ENCODE measurements at regions not wholly inside any gene's neighbourhood (a gene's known extent, or its start where the extent isn't known, plus 50 kb on each side); places are given as distances from the start of the nearest gene placed in this dataset.

- no peaks in the 10 kb centered on the region for H3K36me3 ChIP-seq (ENCODE audit: control insufficient read depth, insufficient read depth, low read length)
- no peaks in the 10 kb centered on the region for H3K79me2 ChIP-seq
- H3K9me3 ChIP-seq (ENCODE audit: control insufficient read depth, low read length) = no peaks in the 10 kb centered on the region
- TF ChIP-seq, protein P1, sequence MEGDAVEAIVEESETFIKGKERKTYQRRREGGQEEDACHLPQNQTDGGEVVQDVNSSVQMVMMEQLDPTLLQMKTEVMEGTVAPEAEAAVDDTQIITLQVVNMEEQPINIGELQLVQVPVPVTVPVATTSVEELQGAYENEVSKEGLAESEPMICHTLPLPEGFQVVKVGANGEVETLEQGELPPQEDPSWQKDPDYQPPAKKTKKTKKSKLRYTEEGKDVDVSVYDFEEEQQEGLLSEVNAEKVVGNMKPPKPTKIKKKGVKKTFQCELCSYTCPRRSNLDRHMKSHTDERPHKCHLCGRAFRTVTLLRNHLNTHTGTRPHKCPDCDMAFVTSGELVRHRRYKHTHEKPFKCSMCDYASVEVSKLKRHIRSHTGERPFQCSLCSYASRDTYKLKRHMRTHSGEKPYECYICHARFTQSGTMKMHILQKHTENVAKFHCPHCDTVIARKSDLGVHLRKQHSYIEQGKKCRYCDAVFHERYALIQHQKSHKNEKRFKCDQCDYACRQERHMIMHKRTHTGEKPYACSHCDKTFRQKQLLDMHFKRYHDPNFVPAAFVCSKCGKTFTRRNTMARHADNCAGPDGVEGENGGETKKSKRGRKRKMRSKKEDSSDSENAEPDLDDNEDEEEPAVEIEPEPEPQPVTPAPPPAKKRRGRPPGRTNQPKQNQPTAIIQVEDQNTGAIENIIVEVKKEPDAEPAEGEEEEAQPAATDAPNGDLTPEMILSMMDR (IDR thresholded peaks at IDR 0.05) = no peak
- peaks cover 2% of the 10 kb centered on the region for H3K4me1 ChIP-seq
- no peak overlapping the region for H3K9ac ChIP-seq
- no peak overlapping the region for H2AFZ ChIP-seq
- no peak overlapping the region for H3K4me3 ChIP-seq (ENCODE audit: low read depth, low read length)
- H3K27ac ChIP-seq = no peak overlapping the region
- no peak overlapping the region for H3K4me2 ChIP-seq (ENCODE audit: low read length)
- H3K27me3 ChIP-seq (ENCODE audit: control insufficient read depth, insufficient read depth, low read length) = no peaks in the 10 kb centered on the region
Measured at GRCh38 chr15:62453375-62453774, 288.3 kb upstream of the C2CD4B start.

DNA sequence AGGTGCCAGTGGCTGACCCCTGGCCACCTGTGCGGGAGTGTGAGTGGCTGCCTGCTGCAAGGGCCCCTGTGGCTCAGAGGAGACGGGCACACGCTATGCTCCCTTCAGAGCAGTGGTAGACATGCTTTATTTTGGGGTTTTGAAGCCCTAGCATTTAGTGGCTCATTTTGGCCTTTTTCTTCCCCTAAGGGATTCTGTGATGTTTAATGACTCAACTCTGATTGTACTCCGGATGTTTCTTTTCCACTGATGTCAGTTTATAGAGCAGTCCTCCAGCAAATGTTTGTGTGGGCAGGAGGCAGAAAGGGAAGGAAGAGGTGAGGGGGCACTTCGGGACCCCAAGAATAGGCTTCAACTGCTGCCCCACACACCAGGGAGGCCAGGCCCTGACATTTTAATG lies 288.9 kb upstream of the C2CD4B start:
- H3K4me3 ChIP-seq (ENCODE audit: low read depth, low read length) = no peak overlapping the region
- peaks cover 2% of the 10 kb centered on the region for H3K4me1 ChIP-seq
- H3K9me3 ChIP-seq (ENCODE audit: control insufficient read depth, low read length) = no peaks in the 10 kb centered on the region
- H3K9ac ChIP-seq = no peak overlapping the region
- no peaks in the 10 kb centered on the region for H3K36me3 ChIP-seq (ENCODE audit: control insufficient read depth, insufficient read depth, low read length)
- no peak overlapping the region for H3K27ac ChIP-seq
- H3K27me3 ChIP-seq (ENCODE audit: control insufficient read depth, insufficient read depth, low read length) = no peaks in the 10 kb centered on the region
- H3K79me2 ChIP-seq = no peaks in the 10 kb centered on the region
- TF ChIP-seq, protein P1 (IDR thresholded peaks at IDR 0.05) = no peak
- no peak overlapping the region for H3K4me2 ChIP-seq (ENCODE audit: low read length)
- no peak overlapping the region for H2AFZ ChIP-seq

DNA sequence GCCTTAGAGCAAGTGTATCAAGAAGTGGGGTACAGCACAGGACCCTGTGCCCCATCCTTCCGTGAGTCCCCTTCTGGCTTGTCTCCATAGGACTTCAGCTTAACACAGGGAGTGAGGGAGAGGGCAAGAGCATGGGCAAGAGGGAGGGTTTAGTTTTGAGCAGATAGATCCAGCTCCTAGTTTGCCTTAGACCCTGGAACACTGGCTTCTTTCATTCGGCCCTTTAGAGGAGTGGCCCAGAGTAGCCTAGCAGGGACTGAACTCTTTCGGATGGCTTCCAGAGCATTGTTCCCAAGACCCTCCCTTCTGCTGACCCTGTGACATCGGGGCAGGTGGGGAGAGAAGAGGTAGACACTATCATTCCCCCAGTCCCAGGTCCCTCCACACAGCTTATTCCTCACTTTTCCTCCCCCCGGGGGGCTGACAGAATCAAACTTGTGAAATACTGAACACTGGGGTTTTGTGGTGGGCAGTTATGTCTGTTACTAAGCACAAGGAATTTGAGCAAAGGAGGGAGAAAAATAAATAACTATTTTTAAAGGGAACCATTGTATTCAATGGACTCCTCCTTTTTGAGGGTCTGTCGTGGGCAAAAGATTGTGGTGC lies 289.6 kb upstream of the C2CD4B start:
- Histone ChIP-seq H3K9ac (no peak overlapping the region), H3K9me3 (ENCODE audit: control insufficient read depth, low read length) (no peaks in the 10 kb centered on the region), H3K4me3 (ENCODE audit: low read depth, low read length) (no peak overlapping the region), H3K27me3 (ENCODE audit: control insufficient read depth, insufficient read depth, low read length) (no peaks in the 10 kb centered on the region), H3K4me1 (peaks cover 2% of the 10 kb centered on the region), H3K36me3 (ENCODE audit: control insufficient read depth, insufficient read depth, low read length) (no peaks in the 10 kb centered on the region), H3K27ac (no peak overlapping the region), H3K79me2 (no peaks in the 10 kb centered on the region), H3K4me2 (ENCODE audit: low read length) (no peak overlapping the region), H2AFZ (no peak overlapping the region)
- TF ChIP-seq, protein P1 (IDR thresholded peaks at IDR 0.05) = no peak

GRCh38 chr15:62455441-62455921 lies 290.4 kb upstream of the C2CD4B start:
- Histone ChIP-seq H3K9me3 (ENCODE audit: control insufficient read depth, low read length) (no peaks in the 10 kb centered on the region), H3K36me3 (ENCODE audit: control insufficient read depth, insufficient read depth, low read length) (no peaks in the 10 kb centered on the region), H2AFZ (no peak overlapping the region), H3K9ac (no peak overlapping the region), H3K27me3 (ENCODE audit: control insufficient read depth, insufficient read depth, low read length) (no peaks in the 10 kb centered on the region), H3K4me1 (peaks cover 2% of the 10 kb centered on the region), H3K79me2 (no peaks in the 10 kb centered on the region), H3K4me3 (ENCODE audit: low read depth, low read length) (no peak overlapping the region), H3K27ac (no peak overlapping the region), H3K4me2 (ENCODE audit: low read length) (no peak overlapping the region)
- TF ChIP-seq, protein P1 (IDR thresholded peaks at IDR 0.05) = no peak
